DOHH2 (cell line): ENCODE measurements at regions not wholly inside any gene's neighbourhood (a gene's known extent, or its start where the extent isn't known, plus 50 kb on each side); places are given as distances from the start of the nearest gene placed in this dataset.

Experiments used
- H3F3A ChIP-seq: fragments of 200-600 bp; sonication (generic), shearing (Covaris generic); 2 replicates; pipeline ENCODE4 v1.6.0; 2016; ENCODE audit warnings: antibody characterized with exemption, mild to moderate bottlenecking; ENCODE audit not compliant: control insufficient read depth, insufficient read depth
- H3K27ac ChIP-seq: fragments of 200-600 bp; sonication (generic); 2 replicates; pipeline ENCODE4 v1.5.1; 2014; ENCODE audit warnings: low read depth, mild to moderate bottlenecking, low read length, moderate library complexity
- H3K27me3 ChIP-seq: fragments of 200-600 bp; sonication (generic); 2 replicates; pipeline ENCODE4 v1.6.1; 2014; ENCODE audit warnings: mild to moderate bottlenecking, low read length, mixed read lengths; ENCODE audit not compliant: control insufficient read depth
- H3K36me3 ChIP-seq: fragments of 200-600 bp; sonication (generic); 2 replicates; pipeline ENCODE4 v1.6.1; 2014; ENCODE audit warnings: mild to moderate bottlenecking, low read length, moderate library complexity, mixed read lengths; ENCODE audit not compliant: control insufficient read depth
- H3K4me1 ChIP-seq: fragments of 200-600 bp; sonication (generic); 2 replicates; pipeline ENCODE4 v1.6.1; 2014; ENCODE audit warnings: mild to moderate bottlenecking, low read length, mixed read lengths; ENCODE audit not compliant: control insufficient read depth
- H3K4me2 ChIP-seq: fragments of 200-600 bp; sonication (generic); 2 replicates; pipeline ENCODE4 v1.6.0; 2014; ENCODE audit warnings: mild to moderate bottlenecking, low read length, moderate library complexity
- H3K4me3 ChIP-seq: fragments of 200-600 bp; sonication (generic); 2 replicates; pipeline ENCODE4 v1.5.1; 2014; ENCODE audit warnings: mild to moderate bottlenecking, low read length, mixed read lengths
- H3K79me2 ChIP-seq: fragments of 200-600 bp; sonication (generic); 2 replicates; pipeline ENCODE4 v1.6.1; 2014; ENCODE audit warnings: mild to moderate bottlenecking, low read length, mixed read lengths; ENCODE audit not compliant: control insufficient read depth
- H3K9me2 ChIP-seq: fragments of 200-600 bp; sonication (generic); replicated peaks from 2 replicates; pipeline ENCODE4 v1.6.1; 2014; ENCODE audit warnings: mild to moderate bottlenecking, low read length, mixed read lengths; ENCODE audit not compliant: control insufficient read depth
- H3K9me3 ChIP-seq: fragments of 200-600 bp; sonication (generic); 2 replicates; pipeline ENCODE4 v1.6.1; 2014; ENCODE audit warnings: antibody characterized with exemption, low read length, mixed read lengths; ENCODE audit not compliant: control insufficient read depth, insufficient read depth
- H4K20me1 ChIP-seq: fragments of 200-600 bp; sonication (generic); 2 replicates; pipeline ENCODE4 v1.6.0; 2014; ENCODE audit warnings: low read depth, mild to moderate bottlenecking, antibody characterized with exemption, low read length, moderate library complexity; ENCODE audit not compliant: control insufficient read depth, insufficient read depth
- EZH2phosphoT487 ChIP-seq: fragments of 200-600 bp; sonication (generic); IDR thresholded peaks from 2 replicates; pipeline ENCODE4 v1.6.1; 2017; ENCODE audit warnings: borderline replicate concordance, mild to moderate bottlenecking, antibody characterized with exemption, low read length, moderate library complexity, mixed read lengths
- TF ChIP-seq, protein P1 (sequence below): fragments of 200-600 bp; sonication (generic); IDR thresholded peaks from one replicate; pipeline ENCODE4 v1.5.1; 2014; ENCODE audit warnings: antibody characterized with exemption, mild to moderate bottlenecking, low read depth, low read length; ENCODE audit not compliant: poor library complexity, severe bottlenecking

DNA sequence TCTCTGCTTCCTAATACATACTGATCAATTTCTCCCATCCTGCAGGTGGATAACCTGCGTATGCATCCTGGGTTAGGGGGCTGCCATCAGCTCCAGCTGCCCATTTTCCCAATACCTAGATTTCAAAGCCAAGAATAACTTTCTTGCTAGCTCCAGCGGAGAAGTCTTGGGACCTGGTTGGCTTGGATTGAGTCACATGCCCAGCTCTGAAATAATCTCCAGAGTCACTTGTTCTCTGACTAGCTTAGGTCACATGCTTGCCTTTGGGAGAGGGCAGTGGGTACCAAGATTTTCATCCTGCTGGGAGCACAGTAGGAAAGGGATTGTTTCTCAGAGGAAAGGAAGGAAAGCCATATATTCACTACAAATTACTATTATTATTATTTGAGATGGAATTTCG is 70.0 kb upstream of the ELAC2 start:
- no peaks in the 10 kb centered on the region for H4K20me1 ChIP-seq
- no peak overlapping the region for H3K4me3 ChIP-seq
- H3K4me1 ChIP-seq: no peaks in the 10 kb centered on the region
- no peaks in the 10 kb centered on the region for H3K9me2 ChIP-seq
- H3K27me3 ChIP-seq: no peaks in the 10 kb centered on the region
- no peaks in the 10 kb centered on the region for H3K9me3 ChIP-seq
- no peak for TF ChIP-seq EZH2phosphoT487
- TF ChIP-seq, protein P1, sequence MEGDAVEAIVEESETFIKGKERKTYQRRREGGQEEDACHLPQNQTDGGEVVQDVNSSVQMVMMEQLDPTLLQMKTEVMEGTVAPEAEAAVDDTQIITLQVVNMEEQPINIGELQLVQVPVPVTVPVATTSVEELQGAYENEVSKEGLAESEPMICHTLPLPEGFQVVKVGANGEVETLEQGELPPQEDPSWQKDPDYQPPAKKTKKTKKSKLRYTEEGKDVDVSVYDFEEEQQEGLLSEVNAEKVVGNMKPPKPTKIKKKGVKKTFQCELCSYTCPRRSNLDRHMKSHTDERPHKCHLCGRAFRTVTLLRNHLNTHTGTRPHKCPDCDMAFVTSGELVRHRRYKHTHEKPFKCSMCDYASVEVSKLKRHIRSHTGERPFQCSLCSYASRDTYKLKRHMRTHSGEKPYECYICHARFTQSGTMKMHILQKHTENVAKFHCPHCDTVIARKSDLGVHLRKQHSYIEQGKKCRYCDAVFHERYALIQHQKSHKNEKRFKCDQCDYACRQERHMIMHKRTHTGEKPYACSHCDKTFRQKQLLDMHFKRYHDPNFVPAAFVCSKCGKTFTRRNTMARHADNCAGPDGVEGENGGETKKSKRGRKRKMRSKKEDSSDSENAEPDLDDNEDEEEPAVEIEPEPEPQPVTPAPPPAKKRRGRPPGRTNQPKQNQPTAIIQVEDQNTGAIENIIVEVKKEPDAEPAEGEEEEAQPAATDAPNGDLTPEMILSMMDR: no peak
- H3K36me3 ChIP-seq: no peaks in the 10 kb centered on the region
- no peak overlapping the region for H3K27ac ChIP-seq
- no peaks in the 10 kb centered on the region for H3F3A ChIP-seq
- H3K79me2 ChIP-seq: no peaks in the 10 kb centered on the region
- no peak overlapping the region for H3K4me2 ChIP-seq

DNA sequence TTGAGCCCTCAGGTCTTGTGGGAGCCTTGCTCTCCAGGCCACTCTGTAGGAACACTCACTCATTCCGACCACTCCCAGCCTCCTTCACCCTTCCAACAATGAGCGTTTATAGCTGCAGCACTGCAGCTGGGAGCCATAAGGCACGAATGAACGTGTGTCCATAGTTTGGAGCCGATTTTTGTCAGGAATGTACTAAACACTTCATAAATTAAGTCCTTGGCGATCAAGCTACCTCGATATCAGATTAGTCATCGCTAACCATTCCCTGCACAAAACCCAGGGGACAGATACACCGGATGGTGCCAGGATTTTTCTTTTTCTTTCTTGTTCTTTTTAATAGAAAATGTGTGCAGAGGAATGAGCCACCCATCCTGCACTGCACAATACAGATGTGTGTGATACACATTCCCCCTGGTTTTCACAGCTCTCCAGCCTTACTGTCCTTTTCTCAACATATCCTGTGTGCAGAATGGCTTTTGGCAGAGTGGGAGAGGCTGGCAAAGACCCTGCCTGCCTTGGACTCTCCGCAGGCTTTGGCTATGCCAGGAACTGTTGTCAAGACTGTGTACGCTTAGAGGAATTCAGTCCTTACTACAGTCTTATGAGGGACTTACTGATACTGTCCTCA is 68.4 kb upstream of the ELAC2 start:
- H3K27ac ChIP-seq: no peak overlapping the region
- no peaks in the 10 kb centered on the region for H3K27me3 ChIP-seq
- no peaks in the 10 kb centered on the region for H3K4me1 ChIP-seq
- H3K4me3 ChIP-seq: no peak overlapping the region
- no peaks in the 10 kb centered on the region for H3K79me2 ChIP-seq
- no peak overlapping the region for H3K4me2 ChIP-seq
- no peaks in the 10 kb centered on the region for H3K36me3 ChIP-seq
- H3K9me2 ChIP-seq: no peaks in the 10 kb centered on the region
- H3F3A ChIP-seq: no peaks in the 10 kb centered on the region
- no peaks in the 10 kb centered on the region for H4K20me1 ChIP-seq
- no peaks in the 10 kb centered on the region for H3K9me3 ChIP-seq
- TF ChIP-seq EZH2phosphoT487: no peak
- TF ChIP-seq, protein P1: no peak

DNA sequence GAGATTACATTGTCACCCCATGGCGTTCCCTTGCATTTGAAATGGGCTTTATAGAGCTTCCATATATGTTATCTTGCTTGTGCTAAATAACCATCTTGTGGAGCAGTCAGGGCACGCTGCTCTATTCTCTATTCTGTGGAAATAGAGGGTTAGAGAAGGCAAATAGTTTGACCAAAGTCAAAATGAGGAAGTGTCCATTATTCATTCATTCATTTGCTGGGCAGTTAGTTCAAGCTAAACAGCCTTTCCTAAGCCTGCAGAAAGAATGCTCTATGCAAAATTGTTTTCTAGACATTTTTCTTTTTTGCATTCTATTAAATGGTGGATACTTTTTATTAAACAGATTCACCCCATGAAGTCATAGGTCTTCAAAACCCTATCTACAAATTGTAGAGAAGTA is 67.8 kb upstream of the ELAC2 start:
- no peaks in the 10 kb centered on the region for H3K27me3 ChIP-seq
- no peaks in the 10 kb centered on the region for H3K9me2 ChIP-seq
- H3K9me3 ChIP-seq: no peaks in the 10 kb centered on the region
- no peaks in the 10 kb centered on the region for H3F3A ChIP-seq
- H3K36me3 ChIP-seq: no peaks in the 10 kb centered on the region
- no peak overlapping the region for H3K4me2 ChIP-seq
- no peaks in the 10 kb centered on the region for H3K4me1 ChIP-seq
- no peaks in the 10 kb centered on the region for H3K79me2 ChIP-seq
- H3K27ac ChIP-seq: no peak overlapping the region
- H3K4me3 ChIP-seq: no peak overlapping the region
- TF ChIP-seq, protein P1: no peak
- TF ChIP-seq EZH2phosphoT487: no peak
- H4K20me1 ChIP-seq: no peaks in the 10 kb centered on the region

DNA sequence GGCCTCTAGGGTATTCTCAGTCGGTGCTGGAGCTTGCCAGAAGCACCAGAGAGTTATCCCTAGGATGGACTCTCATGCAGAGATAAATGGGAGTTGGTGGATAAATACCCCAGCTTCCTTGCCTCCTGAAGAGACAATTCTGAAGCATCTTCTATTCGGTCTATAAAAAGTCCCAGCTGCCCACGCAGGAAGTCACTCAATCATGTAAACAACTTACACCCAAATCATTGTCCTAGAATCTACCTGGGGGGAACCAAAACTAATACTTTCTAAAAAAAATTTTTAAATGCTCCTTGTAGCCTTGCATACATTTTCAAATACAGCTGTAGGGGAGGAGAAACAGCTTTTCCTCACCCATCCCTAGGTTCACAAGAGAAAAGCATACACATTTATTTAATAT is 66.6 kb upstream of the ELAC2 start:
- TF ChIP-seq EZH2phosphoT487: no peak
- TF ChIP-seq, protein P1: no peak
- H3K4me2 ChIP-seq: no peak overlapping the region
- H3K27me3 ChIP-seq: no peaks in the 10 kb centered on the region
- H3K36me3 ChIP-seq: no peaks in the 10 kb centered on the region
- no peaks in the 10 kb centered on the region for H4K20me1 ChIP-seq
- no peak overlapping the region for H3K4me3 ChIP-seq
- H3K79me2 ChIP-seq: no peaks in the 10 kb centered on the region
- H3K4me1 ChIP-seq: no peaks in the 10 kb centered on the region
- H3K27ac ChIP-seq: no peak overlapping the region
- H3F3A ChIP-seq: no peaks in the 10 kb centered on the region
- no peaks in the 10 kb centered on the region for H3K9me3 ChIP-seq
- no peaks in the 10 kb centered on the region for H3K9me2 ChIP-seq
